AG08396 (cell line): ENCODE measurements at regions not wholly inside any gene's neighbourhood (a gene's known extent, or its start where the extent isn't known, plus 50 kb on each side); places are given as distances from the start of the nearest gene placed in this dataset.
"Not testable (repeated sequence)": the region's sequence is repeated elsewhere in the genome, so short reads cannot be mapped to it uniquely, and the experiment has no call there.

ENCODE experiments used
- DNase-seq: peaks from one replicate; pipeline ENCODE4 v3.0.0; 2012; ENCODE audit warnings: low spot score, mixed read lengths

DNA sequence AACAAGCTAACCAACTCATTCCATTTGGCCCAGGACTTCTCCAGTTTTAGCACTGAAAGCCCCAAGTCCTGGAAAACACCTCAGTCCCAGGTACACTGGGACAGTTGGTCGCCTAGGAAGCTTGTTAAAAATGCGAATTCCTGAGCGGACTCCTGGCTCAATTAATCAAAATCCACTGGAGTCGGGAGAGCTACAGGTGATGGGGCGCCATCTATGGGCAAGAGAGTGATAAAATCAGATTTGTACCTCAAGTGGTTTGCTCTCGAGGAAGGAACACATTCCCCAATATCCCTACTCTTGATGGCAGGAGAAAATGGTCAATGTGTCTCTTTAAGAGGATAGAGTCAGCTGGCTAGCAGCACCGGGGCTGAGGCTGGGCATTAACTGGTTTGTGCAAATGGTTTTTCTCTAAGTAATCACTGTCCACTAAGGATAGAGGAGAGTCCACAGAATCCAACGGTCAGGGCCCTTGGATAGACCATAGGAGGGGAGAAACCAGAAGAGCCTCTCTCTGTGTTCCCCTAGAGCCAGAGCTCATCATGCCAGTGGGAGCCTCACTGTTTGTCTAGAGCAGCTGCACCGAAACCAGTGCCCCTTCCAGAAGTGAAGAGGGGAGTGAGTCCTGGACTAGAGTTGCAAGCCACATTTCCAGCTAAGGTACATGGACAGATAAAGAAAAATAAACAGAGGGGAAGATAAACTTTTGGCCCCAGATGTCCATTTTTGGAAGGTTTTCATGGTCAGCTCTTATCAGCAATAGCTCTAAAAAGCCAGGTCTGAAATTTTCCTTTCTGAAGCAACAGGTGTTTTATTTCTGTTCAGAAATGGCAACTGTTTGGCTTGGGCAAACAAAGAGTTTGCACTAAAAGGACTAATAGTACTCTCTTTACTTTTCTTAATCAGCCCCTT, 148.5 kb downstream of the TENT5C start:
- peak; percentile 64 for DNase-seq

DNA sequence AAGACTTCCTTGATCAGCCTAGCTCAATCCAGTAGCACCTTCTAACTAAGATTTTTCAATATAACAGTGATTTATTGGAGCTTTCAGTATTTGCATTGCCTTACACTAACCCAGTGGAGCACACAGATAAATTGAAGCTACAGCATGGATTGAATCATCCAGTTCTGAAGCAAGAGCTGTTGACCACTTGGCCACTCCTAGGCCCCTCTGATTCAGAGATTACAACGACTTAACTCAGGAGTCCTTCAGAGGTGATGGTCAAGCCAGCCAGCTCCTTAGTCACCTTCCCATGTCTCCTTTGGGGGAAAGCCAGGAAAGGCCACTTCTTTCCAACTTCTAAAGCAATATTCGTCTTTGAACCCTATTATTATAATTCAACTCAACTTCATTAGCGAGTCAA, 151.8 kb downstream of the TENT5C start:
- DNase-seq, result peak; percentile 35

DNA sequence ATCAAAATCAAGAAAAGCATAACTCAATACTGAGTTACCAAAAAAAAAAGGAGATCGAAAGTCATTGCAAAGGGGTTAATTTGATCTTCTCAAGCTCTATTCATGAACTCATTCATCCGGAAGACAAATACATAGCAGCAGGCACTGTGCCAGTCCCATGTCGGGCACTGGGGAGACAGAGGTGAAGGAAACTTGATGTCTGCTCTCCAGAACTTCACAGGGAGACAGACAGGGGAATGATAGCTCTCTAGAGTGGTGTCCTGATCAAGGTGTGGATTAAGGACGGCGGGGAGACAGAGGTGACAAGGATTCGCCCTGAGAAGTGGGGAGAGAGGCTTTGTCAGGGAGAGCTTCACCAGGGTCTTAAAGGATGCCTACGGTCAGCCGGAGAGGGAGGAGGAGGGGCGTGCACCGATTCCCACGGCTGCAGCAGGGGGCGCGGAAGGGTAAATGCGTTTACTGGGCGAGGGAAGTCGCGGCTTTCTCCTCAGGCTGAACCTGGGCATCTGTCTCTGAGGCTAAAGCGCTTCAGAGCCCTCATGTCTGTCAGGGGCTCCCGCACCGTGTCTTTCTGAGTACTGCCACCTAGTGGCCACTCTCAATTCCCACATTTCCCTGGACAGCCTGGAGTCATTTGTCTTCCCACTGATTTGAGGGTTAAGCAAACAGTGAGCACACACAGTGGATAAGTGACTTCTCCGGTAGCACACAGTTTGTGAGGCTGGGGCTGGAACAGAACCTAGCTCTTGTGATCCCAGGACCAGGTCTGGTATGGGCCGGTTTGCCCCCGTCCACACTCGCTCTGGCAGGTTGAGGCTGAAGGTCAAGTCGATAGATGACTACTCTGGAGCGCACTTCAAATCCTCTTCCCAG, 152.8 kb downstream of the TENT5C start:
- peak; percentile 84 for DNase-seq

DNA sequence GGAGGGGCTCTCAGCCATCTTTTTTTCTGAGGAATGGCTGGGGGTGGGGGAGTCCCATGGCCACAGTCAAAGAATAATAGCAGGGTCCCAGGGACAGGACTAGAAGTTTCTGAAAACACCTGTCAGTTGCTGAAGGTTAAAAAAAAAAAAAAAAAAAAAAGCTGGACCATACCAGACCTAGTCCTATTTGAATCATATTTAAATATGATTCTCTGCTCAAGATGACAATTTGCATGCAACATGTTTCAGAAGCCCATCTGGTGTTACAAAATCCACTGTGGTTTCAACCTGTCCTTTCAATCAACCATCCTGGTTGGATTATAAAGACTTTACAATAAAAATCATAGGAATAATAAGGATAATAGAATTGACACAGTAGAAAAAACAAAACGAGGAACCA, 153.7 kb downstream of the TENT5C start:
- DNase-seq, result no peak

DNA sequence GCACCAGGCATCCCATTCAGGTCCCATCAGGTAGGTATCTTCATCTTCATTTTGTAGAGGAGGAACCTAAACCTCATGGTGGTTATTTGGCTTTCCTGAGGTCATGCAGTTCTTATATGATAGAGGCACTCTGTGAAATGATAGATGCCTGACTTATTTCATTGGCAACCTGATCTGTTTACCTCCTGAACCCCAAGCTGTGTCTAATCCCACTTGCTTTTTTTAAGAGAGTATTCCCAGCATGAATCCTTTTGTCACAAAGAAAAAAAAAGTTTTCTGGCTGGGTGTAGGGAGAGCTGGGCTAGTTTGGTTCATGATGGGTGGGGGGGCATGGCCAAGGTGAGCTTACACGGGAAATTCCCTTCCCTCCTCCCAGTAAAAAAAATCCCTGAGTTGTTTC, 154.2 kb downstream of the TENT5C start:
- no peak for DNase-seq

DNA sequence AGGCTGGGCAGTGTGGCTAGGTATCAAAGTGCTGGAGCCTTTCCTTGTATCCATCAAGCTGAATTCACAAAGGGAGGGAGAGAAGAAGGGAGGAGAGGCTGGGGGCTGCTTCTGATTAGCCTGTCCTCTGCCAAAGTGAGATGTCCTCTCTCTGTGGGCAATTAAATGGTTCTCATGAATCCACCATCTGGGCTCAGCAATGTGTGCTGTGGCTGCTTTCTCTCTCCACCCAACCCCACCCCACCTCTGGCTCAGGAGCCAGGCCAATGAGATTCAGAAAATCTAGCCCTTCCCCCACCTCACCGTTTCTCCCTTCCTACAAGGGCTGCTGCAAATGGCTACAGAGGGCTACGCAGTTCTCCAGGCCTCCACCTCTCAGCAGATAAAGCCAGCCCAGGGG, 154.6 kb downstream of the TENT5C start:
- DNase-seq, result no peak

DNA sequence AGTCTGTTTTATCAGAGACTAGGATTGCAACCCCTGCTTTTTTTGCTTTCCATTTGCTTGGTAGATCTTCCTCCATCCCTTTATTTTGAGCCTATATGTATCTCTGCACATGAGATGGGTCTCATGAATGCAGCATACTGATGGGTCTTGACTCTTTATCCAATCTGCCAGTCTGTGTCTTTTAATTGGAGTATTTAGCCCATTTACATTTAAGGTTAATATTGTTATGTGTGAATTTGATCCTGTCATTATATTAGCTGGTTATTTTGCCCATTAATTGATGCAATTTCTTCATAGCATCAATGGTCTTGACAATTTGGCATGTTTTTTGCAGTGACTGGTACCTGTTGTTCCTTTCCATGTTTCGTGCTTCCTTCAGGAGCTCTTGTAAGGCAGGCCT, 161.7 kb downstream of the GDAP2 start:
- DNase-seq, result not testable (repeated sequence)

DNA sequence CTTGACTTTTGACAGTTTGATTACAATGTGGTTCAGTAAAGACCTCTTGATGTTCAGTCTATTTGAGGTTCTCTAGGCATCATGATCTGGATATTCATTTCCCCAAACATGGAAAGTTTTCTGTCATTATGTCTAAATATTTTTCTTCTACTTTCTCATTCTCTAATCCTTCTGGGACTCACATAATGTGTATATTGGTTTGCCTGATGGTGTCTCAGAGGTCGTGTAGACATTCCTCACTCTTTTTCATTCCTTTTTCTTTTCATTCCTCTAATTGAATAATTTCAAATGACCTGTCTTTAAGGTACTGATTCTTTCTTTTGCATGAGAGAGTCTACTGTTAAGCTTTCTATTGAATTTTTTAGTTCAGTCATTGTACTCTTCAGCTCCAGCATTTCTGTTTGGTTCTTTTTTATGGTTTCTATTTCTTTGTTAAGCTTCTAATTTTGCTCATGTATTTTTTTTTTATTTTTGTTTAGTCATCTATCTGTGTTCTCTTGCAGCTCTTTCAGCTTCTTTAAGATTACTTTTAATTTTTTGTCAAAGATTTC, 158.4 kb downstream of the GDAP2 start:
- DNase-seq, result no peak

DNA sequence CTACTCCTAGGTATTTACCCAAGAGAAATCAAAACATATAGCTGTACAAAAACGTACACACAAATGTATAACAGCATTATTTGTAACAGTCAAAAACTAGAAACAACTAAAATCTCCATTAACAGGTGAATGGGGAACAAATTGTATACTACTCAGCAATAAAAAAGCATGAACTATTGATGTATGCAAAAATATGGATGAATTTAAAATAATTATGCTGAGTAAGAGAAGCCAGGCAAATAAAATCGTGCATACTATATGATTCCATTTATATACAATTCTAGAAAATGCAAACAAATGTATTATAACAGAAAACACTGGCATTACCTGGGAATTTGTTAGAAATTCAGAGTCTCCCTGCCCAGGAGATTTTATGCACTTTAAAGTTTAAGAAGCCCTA, 150.1 kb downstream of the GDAP2 start:
- no peak for DNase-seq

DNA sequence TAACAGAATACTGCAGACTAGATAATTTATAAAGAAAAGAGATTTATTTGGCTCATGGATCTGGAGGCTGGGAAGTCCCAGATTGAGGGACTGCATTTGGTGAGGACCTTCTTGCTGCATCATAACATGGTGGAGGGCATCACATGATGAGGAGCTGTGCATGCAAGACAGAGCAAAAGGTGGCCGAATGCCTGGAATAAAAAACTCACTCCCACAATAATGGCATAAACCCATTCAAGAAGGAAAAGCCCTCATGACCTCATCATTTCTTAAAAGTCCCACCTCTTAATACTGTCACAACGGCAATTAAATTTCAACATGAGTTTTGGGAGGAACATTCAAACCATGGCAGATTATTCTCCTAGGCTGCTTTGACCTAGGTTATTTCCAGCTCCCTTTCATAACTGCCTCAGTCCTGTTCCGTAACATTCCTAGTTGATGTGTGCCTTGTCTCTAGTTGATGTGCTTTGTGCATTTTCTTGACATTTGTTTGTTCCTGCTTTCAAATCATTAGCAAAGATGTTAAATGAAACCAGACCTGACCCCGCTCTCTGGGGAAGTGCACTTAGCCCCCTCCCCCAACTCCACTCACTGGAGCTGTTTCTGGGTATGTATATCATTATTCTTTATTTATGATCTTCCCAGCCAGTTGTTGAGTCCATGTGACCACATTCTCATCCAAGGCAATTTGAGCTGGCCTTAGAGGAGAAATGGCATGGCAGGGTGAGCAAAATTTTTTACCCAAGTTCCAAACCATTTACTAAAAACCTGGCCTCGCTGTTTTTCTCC, 148.5 kb downstream of the GDAP2 start:
- DNase-seq, result no peak

DNA sequence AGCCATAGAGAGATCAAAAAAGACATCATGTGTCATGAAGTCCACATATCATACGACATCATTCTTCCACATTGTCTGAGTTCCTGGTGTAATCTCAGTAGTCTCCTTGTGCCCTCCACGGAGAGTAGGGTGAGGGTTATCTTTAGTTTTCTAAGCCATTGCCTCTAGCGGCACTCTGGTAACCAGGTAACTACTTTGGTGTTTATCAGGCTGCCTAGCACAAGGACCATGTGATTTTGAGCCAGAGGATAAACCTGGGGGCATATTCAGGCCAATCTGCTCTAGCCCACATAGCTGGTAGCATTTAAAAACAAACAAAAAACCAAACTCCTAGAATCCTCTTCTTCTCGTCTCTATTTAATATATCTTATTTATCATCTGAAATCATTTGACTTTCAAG, 147.4 kb downstream of the GDAP2 start:
- no peak for DNase-seq

DNA sequence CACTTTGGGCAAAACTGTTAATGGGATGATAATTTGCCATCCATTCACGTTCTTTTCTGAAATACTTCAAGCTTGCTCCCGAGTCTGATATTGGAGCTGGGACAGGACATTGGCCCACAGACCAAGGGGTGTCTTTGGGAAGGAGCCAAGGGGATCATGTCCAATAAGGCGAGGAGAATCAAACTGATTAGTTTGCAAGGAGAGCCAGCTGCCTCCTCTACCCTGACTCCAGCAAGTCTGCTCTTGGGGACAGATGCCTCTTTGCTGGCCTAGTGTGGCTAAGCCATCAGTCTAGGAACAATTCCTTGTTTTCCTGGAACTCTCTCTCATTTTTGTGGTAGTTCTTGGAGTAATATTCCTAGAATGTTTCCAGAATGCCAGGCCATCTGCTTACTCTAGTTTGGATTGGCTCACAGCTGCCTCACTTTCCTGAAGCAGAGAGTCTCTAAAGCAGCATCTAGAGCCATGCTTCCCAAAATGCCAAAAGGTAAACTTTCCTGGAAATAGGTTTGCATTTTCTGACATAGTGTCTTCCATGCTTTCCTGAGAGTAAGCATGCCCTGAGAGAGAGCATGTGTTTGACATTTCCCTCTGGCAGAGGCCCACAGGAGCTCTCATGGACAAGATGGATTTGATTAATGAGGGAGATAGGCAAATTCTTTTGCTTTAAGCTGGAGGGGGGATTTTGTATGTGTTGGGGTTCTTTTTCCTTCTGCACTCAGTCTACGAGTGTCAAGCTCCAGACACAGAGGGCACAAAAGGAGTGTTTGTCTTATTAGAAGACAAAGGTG, 145.6 kb downstream of the GDAP2 start:
- DNase-seq, result no peak

DNA sequence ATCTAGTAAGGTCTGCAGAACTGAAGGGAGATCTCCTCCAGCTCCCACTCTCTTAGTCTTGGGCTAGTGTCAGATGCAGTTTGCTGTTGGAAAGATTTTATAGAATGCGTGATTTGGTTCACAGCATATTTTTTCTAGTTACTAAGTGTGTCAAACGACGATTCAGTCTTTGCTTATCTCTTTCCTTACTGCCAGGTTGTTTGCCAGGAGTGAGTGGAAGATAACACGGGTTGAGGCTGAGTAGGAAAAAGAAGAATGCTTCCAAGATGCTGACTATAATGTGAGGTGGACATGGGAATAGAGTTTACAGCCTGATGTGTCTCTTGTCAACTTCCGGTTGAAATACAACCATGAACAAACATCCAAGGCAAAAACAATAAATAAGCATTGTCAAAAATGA, 141.4 kb downstream of the GDAP2 start:
- DNase-seq, result no peak

DNA sequence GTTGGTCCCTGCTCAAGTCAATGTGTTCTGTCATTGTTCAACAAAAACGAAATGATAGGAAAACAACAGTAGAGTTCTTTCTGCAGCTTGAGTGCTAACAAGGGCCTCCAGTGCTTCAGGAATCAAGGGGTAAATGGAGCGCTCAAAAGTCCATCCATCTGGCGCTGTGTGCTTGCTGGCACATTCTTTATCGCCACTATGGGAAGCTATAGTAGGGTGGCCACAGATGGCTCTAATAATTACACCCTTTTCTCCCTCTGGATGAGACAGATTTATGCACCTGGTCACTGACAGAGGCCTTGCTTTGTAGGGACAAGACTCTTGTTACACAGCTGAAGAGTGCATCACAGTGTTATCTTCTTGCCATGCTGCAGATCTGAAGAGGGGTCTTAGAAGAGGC, 136.0 kb downstream of the GDAP2 start:
- no peak for DNase-seq

DNA sequence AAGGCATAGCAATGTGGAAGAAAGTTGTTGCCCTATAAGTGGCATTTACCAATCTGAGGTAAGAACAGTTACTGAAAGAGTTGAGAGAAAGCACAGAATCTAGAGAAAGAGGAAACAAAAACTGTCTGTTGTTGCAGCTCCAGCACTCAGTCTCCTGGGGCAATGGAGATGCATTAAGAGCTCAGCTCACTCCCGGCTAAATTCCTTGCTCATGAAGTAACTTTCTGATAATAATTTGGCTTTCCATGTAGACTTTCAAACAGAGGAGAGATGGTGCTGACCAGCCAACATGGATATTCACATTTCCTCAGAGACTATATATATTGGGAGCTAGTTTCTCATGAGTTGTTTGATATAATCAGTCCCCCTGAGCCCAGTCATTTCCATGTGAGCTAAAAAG, 135.3 kb downstream of the GDAP2 start:
- no peak for DNase-seq

DNA sequence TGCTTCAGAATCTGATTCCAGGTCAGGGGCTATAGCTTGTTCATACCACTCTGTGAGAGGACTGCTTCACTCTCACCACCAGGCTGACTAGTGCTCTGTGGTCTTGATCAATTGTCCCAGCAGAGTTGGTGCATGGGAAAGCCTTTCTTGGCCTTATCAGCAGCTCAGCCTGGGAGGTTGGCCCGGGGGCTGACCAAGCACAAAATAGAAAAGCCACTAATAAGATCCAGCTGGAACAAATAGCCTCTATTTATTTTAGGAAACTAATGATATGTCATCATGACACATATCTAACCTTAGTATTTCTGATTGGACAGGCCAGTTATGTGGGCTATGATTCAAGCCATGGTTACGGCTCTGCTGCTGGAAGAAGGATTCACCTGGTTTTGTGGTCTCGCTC, 134.2 kb downstream of the GDAP2 start:
- DNase-seq, result peak; percentile 76

DNA sequence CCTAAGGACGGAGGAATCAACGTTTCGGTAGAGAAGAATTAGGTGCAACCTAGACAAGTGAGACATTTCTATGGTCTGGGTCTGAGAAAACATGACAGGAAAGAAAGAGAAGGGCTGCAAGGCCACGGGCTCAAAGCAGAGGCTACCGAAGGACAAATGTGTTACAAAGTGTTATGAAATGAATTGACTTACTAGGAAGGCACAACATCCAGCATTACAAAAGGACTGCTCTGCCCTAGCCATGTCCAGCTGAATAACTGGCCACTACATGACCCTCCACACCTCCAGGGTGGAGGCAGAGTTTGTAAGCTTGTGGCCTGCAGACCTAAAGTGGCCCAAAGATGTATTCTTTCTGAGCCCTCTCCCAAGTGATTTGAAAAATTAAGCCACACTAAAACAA, 133.6 kb downstream of the GDAP2 start:
- no peak for DNase-seq

DNA sequence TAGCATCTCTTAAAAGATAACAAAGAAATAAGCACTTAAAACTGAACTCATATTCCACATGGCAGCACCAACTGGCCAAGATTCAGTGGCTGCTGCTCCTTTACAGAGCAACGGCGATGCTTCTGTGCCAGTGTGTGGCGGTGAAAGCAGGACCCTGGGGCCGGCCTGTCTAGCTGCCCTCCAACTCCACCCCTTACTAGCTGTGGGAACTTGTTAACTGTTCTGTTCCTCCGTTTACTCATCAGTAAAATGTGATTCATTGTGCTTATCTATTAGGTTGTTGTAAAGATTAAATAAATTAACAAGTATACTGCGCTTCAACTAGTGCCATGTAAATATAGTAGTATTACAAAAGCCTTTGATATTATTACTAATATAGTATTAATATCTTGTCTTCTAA, 133.2 kb downstream of the GDAP2 start:
- DNase-seq, result no peak

DNA sequence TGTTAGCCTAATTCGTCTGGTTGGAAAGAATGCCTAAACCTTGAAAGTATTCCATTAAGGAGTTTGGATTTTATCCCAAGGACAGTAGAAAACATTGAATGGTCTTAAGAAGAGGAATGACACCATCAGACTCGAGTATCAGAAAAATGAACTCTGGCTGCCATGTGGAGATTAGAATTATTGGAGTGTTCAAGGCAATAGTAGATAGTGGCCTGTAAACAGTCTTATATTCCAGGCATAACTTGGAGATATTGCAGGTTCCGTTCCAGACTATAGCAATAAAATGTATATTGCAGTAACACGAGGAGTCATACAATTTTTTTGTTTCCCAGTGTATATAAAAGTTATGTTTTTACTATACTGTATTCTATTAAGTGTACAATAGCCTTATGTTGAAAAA, 130.9 kb downstream of the GDAP2 start:
- DNase-seq, result no peak

DNA sequence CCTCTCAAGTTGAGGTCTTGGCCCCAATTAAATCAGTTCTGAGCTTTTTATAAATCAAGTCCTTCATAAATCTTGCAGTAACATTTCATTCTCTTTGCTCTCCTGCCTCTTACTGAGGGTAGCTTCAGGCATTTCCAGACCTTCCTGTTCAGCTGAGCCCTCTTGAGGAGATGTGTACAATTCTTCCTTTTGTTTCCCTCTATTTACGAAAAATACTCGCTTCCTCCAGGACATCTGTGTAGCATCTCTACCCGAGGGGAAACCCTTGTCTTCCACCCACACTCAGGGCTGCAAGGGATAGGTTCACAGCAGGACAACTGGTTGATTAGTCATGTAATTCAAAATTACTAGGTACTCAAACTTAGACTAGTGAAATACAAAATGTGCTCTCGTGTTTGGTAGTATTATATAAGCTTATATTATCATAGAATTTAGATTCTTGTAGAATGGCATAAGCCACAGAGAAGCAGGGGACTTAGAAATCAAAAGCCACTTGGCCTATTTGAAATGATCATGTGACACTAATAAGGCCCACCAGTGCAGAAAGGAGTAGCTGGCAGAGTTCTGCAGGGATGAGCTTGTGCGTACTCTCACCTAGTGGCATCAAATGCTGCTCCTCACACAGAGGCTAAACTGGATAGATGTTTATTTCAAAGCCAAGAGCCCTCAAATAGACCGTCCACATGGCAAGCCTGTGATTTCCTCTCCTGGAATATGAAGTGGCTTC, 126.7 kb downstream of the GDAP2 start:
- DNase-seq, result no peak

DNA sequence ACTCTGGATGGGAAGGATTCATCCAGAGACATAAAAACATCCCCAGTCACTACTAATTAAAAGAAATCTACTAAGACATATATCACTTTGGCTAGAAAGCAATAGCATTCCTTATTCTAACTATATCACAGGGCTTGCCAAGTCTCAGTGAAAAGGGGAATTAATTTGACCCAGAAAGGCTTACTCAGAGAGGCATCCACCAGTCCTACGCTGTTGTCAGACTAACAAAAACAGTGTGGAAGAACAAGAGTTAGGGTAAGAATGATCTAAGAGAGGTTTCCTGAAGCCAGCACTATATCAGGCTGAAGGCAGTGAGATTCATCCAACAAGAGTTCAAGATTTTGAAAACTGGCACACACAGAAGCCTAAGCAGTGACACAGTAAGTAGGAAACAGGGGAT, 126.1 kb downstream of the GDAP2 start:
- no peak for DNase-seq
